Neuron (in vitro differentiated cells): ENCODE measurements at regions not wholly inside any gene's neighbourhood (a gene's known extent, or its start where the extent isn't known, plus 50 kb on each side); places are given as distances from the start of the nearest gene placed in this dataset.

Source experiments
- H2AFZ ChIP-seq: one replicate; pipeline ENCODE4 v1.6.1; 2013; ENCODE audit warnings: low read depth, mild to moderate bottlenecking, inconsistent platforms, low read length, moderate library complexity
- H3K27me3 ChIP-seq: one replicate; pipeline ENCODE4 v1.6.1; 2013; ENCODE audit warnings: low read length; ENCODE audit not compliant: insufficient read depth
- H3K36me3 ChIP-seq: one replicate; pipeline ENCODE4 v1.6.1; 2013; ENCODE audit warnings: low read length; ENCODE audit not compliant: insufficient read depth
- H3K4me1 ChIP-seq: one replicate; pipeline ENCODE4 v1.6.1; 2013; ENCODE audit warnings: low read length; ENCODE audit not compliant: insufficient read depth
- H3K4me3 ChIP-seq: 2 replicates; pipeline ENCODE4 v1.5.1; 2013; ENCODE audit warnings: mild to moderate bottlenecking, low read length, moderate library complexity
- H3K9me3 ChIP-seq: one replicate; pipeline ENCODE4 v1.6.1; 2013; ENCODE audit warnings: low read length

GRCh38 chr2:118296663-118297062 is 208.4 kb downstream of the INSIG2 start:
- Histone ChIP-seq H3K4me1 (no peaks in the 10 kb centered on the region), H3K27me3 (no peaks in the 10 kb centered on the region), H3K4me3 (no peak overlapping the region), H2AFZ (no peak overlapping the region), H3K9me3 (peaks cover 2% of the 10 kb centered on the region), H3K36me3 (no peaks in the 10 kb centered on the region)

- H3K36me3 ChIP-seq: no peaks in the 10 kb centered on the region
- H2AFZ ChIP-seq: no peak overlapping the region
- no peak overlapping the region for H3K4me3 ChIP-seq
- H3K4me1 ChIP-seq: no peaks in the 10 kb centered on the region
- peaks cover 2% of the 10 kb centered on the region for H3K9me3 ChIP-seq
- no peaks in the 10 kb centered on the region for H3K27me3 ChIP-seq
Measured at GRCh38 chr2:118295592-118296390, 207.5 kb downstream of the INSIG2 start.

- H3K36me3 ChIP-seq: no peaks in the 10 kb centered on the region
- H3K27me3 ChIP-seq: no peaks in the 10 kb centered on the region
- H3K9me3 ChIP-seq: peaks cover 2% of the 10 kb centered on the region
- H2AFZ ChIP-seq: no peak overlapping the region
- no peak overlapping the region for H3K4me3 ChIP-seq
- H3K4me1 ChIP-seq: no peaks in the 10 kb centered on the region
Measured at GRCh38 chr2:118294063-118294462, 205.8 kb downstream of the INSIG2 start.

- Histone ChIP-seq H3K4me1 (no peaks in the 10 kb centered on the region), H3K36me3 (no peaks in the 10 kb centered on the region), H3K9me3 (peaks cover 2% of the 10 kb centered on the region), H3K4me3 (no peak overlapping the region), H2AFZ (no peak overlapping the region), H3K27me3 (no peaks in the 10 kb centered on the region)
Measured at GRCh38 chr2:118292991-118293390, 204.7 kb downstream of the INSIG2 start.

GRCh38 chr2:118291251-118291880 is 203.1 kb downstream of the INSIG2 start:
- Histone ChIP-seq H3K9me3 (no peaks in the 10 kb centered on the region), H2AFZ (no peak overlapping the region), H3K4me3 (no peak overlapping the region), H3K36me3 (no peaks in the 10 kb centered on the region), H3K27me3 (no peaks in the 10 kb centered on the region), H3K4me1 (no peaks in the 10 kb centered on the region)

- no peaks in the 10 kb centered on the region for H3K36me3 ChIP-seq
- no peak overlapping the region for H3K4me3 ChIP-seq
- no peaks in the 10 kb centered on the region for H3K4me1 ChIP-seq
- no peaks in the 10 kb centered on the region for H3K9me3 ChIP-seq
- no peaks in the 10 kb centered on the region for H3K27me3 ChIP-seq
- H2AFZ ChIP-seq: no peak overlapping the region
Measured at GRCh38 chr2:118290411-118291250, 202.4 kb downstream of the INSIG2 start.

GRCh38 chr2:118279005-118279404 is 190.7 kb downstream of the INSIG2 start:
- Histone ChIP-seq H3K9me3 (no peaks in the 10 kb centered on the region), H2AFZ (no peak overlapping the region), H3K36me3 (no peaks in the 10 kb centered on the region), H3K4me3 (no peak overlapping the region), H3K4me1 (no peaks in the 10 kb centered on the region), H3K27me3 (no peaks in the 10 kb centered on the region)

GRCh38 chr2:118278046-118278445 is 189.8 kb downstream of the INSIG2 start:
- Histone ChIP-seq H3K4me3 (no peak overlapping the region), H3K4me1 (no peaks in the 10 kb centered on the region), H3K9me3 (no peaks in the 10 kb centered on the region), H3K36me3 (no peaks in the 10 kb centered on the region), H3K27me3 (no peaks in the 10 kb centered on the region), H2AFZ (no peak overlapping the region)

- Histone ChIP-seq H2AFZ (no peak overlapping the region), H3K27me3 (no peaks in the 10 kb centered on the region), H3K4me1 (no peaks in the 10 kb centered on the region), H3K36me3 (no peaks in the 10 kb centered on the region), H3K4me3 (no peak overlapping the region), H3K9me3 (no peaks in the 10 kb centered on the region)
Measured at GRCh38 chr2:118274841-118275510, 186.7 kb downstream of the INSIG2 start.

GRCh38 chr2:118272391-118272790 is 184.1 kb downstream of the INSIG2 start:
- Histone ChIP-seq H3K4me3 (no peak overlapping the region), H3K4me1 (no peaks in the 10 kb centered on the region), H3K36me3 (no peaks in the 10 kb centered on the region), H3K9me3 (no peaks in the 10 kb centered on the region), H2AFZ (no peak overlapping the region), H3K27me3 (no peaks in the 10 kb centered on the region)

- Histone ChIP-seq H3K27me3 (no peaks in the 10 kb centered on the region), H3K4me1 (no peaks in the 10 kb centered on the region), H2AFZ (no peak overlapping the region), H3K36me3 (no peaks in the 10 kb centered on the region), H3K9me3 (no peaks in the 10 kb centered on the region), H3K4me3 (no peak overlapping the region)
Measured at GRCh38 chr2:118269408-118270051, 181.3 kb downstream of the INSIG2 start.

- H3K27me3 ChIP-seq: no peaks in the 10 kb centered on the region
- no peaks in the 10 kb centered on the region for H3K9me3 ChIP-seq
- no peak overlapping the region for H2AFZ ChIP-seq
- no peaks in the 10 kb centered on the region for H3K4me1 ChIP-seq
- no peak overlapping the region for H3K4me3 ChIP-seq
- H3K36me3 ChIP-seq: no peaks in the 10 kb centered on the region
Measured at GRCh38 chr2:118268268-118268667, 180.0 kb downstream of the INSIG2 start.
